GM21447 (cell line): ENCODE measurements at regions not wholly inside any gene's neighbourhood (a gene's known extent, or its start where the extent isn't known, plus 50 kb on each side); places are given as distances from the start of the nearest gene placed in this dataset.
"Not testable (repeated sequence)": the region's sequence is repeated elsewhere in the genome, so short reads cannot be mapped to it uniquely, and the experiment has no call there.

Experiments used
- ATAC-seq: cut with Tn5 transposase; IDR thresholded peaks from one replicate; pipeline ENCODE4 v1.9.1; 2021; ENCODE audit not compliant: unreplicated experiment

DNA sequence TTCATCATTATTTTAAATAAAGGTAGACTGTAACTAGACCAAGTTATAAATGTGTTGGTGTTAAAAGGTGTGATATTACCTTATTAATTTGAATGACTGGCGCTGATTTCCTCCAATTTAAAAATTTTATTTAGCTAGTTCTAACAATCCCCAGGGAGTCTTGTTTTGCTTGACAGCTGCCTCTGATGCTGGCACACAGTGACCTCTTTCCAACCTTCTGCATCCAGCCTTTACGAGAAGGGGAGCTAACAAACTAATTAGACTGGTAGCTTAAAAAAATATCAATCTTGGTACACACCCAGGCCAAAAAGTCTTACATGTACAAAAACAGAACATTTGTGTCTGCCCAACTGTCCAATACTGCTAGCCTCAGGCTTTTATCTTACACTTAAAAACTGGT is 51.8 kb upstream of the ENPEP start:
- ATAC-seq = no peak

DNA sequence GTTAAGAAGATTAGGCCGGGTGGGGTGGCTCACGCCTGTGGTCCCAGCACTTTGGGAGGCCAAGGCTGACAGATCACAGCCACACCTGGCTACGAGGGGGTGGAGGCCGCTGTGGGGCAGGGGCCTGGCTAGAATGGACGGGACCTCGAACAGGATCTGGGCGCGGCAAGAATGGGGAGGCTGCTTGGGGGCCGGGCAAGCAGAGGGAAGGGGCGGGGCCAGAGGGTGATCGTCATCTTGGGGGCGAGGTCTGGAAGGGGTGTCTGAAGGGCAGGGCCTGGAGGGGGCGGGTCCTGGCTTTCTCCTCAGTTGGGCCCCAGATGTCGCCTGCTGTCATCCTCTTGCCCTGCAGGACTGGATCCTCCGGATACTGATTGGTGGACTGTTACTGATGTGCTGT is 57.3 kb upstream of the ENPEP start:
- ATAC-seq = no peak

- ATAC-seq = no peak
Measured at GRCh38 chr4:110417136-110417535, 58.8 kb upstream of the ENPEP start.

DNA sequence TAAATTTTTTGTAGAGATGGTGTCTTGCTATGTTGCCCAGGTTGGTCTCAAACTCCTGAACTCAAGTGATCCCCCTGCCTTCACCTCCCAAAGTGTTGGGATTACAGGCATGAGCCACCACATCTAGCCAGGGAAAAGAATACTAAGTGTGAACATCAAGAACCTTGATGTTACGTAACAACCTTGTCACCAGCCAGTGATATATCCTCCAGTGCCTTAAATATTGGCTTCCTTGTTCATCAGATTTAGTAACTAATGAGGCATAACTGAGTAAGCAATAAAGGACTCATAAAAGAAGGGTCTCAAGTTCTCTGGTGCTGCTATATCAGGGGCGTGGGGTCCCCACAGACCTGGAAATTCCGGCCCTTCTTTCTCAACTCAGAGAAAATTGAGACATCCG is 60.5 kb upstream of the ENPEP start:
- ATAC-seq = no peak

- ATAC-seq = no peak
Measured at GRCh38 chr4:110415041-110415440, 60.9 kb upstream of the ENPEP start.

GRCh38 chr4:110414561-110414920 is 61.4 kb upstream of the ENPEP start:
- no peak for ATAC-seq

- ATAC-seq = not testable (repeated sequence)
Measured at GRCh38 chr4:110413807-110414560, 62.0 kb upstream of the ENPEP start.

DNA sequence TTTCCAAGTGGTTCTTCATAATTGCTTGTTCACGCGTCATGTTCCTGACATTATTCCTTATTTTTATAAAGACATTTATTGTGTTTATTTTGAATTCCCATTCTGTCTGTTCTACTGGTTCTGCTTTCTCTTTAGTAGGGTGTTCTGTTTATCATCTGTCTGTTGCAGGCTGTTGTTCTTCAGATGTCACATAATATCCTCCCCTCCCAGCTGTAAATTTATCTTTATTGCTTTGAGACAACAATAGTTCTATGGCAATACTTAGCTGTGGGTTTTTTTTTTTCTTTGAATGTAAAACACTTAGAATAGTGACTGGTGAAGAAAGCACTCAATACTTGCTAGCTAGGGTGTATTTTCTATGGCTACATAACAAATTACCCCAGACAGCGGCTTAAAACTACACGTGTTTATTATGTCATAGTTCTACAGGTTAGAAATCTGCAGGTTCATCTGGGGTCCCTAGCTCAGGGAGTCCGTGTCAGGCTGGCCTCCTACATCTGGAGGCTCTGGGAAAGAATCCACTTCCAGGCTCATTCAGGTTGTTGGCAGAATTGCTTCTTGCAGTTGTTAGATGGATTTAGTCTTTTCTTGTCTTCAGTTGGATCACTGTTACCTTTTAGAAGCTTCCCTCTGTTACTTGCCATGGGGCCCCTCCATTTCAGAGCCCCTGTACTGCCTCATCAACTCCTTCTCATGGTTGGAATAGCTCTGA is 63.4 kb upstream of the ENPEP start:
- ATAC-seq = no peak

GRCh38 chr4:110411574-110412011 is 64.4 kb upstream of the ENPEP start:
- no peak for ATAC-seq

DNA sequence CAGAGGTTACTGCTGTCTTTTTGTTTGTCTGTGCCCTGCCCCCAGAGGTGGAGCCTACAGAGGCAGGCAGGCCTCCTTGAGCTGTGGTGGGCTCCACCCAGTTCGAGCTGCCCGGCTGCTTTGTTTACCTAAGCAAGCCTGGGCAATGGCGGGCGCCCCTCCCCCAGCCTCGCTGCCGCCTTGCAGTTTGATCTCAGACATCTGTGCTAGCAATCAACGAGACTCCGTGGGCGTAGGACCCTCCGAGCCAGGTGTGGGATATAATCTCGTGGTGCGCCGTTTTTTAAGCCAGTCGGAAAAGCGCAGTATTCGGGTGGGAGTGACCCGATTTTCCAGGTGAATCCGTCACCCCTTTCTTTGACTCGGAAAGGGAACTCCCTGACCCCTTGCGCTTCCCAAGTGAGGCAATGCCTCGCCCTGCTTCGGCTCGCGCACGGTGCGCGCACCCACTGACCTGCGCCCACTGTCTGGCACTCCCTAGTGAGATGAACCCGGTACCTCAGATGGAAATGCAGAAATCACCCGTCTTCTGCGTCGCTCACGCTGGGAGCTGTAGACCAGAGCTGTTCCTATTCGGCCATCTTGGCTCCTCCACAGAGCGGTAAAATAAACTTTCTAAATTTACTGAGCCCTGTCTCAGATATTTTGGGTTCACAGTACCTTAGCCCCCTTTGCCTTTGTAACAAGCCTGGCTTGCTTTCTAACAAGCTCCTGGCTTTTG is 64.9 kb upstream of the ENPEP start:
- ATAC-seq = not testable (repeated sequence)

DNA sequence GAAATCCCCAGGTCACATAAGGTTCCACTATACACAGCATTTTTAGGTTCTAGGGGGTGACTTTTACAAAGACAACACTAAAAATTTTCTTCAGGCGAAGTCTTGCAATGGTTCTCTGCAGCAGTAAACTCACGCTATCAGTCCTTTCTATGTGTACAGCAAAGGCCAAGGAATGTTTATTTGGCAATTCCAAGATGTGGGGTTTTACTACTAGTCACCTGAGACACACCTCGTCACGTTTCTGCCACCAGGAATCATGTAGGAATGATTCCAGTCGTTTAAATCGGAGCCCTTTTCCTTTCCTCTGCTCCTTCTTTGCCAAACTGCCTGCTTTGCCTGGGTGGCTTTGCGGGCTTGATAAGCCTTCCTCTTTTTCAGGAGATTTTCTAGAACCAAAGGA is 75.9 kb upstream of the ENPEP start:
- no peak for ATAC-seq

DNA sequence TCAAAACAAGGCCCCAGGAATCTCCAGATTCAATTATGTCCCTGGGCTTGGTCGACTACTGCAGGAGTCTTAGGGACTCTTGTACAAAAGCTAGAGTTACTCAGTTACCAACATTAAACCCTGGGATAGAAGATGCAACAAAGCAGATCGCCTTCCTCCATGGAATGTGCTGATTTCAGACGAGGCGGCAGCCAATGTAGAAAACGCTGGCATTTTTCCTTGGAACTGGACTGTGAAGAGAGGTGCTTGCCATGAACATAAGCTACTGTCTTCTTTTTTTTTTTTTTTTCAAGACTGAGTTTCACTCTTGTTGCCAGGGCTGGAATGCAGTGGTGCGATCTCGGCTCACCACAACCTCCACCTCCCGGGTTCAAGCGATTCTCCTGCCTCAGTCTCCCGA is 76.9 kb upstream of the ENPEP start:
- ATAC-seq = not testable (repeated sequence)

GRCh38 chr4:110396963-110397362 is 79.0 kb upstream of the ENPEP start:
- no peak for ATAC-seq

- no peak for ATAC-seq
Measured at GRCh38 chr4:110395421-110395820, 80.5 kb upstream of the ENPEP start.

GRCh38 chr4:110394871-110395270 is 81.1 kb upstream of the ENPEP start:
- no peak for ATAC-seq

GRCh38 chr4:110381784-110382183 is 94.2 kb upstream of the ENPEP start:
- no peak for ATAC-seq

DNA sequence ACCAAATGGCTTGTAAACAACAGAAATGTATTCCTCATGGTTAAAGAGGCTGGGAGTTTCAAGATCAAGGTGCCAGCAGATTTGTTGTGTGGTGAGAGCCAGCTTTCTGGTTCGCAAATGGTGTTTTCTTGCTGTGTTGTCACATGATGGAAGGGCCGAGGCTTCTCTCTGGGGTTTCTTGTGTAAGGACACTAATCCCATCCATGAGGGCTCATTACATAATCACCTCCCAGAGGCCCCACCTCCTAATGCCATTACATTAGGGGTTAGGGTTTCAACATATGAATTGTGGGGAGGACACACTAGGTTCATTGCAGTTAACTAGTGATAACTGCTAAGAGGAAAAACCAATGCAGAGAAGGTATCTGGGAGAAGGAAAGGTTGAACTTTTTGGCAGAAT is 103.5 kb upstream of the ENPEP start:
- ATAC-seq = no peak

DNA sequence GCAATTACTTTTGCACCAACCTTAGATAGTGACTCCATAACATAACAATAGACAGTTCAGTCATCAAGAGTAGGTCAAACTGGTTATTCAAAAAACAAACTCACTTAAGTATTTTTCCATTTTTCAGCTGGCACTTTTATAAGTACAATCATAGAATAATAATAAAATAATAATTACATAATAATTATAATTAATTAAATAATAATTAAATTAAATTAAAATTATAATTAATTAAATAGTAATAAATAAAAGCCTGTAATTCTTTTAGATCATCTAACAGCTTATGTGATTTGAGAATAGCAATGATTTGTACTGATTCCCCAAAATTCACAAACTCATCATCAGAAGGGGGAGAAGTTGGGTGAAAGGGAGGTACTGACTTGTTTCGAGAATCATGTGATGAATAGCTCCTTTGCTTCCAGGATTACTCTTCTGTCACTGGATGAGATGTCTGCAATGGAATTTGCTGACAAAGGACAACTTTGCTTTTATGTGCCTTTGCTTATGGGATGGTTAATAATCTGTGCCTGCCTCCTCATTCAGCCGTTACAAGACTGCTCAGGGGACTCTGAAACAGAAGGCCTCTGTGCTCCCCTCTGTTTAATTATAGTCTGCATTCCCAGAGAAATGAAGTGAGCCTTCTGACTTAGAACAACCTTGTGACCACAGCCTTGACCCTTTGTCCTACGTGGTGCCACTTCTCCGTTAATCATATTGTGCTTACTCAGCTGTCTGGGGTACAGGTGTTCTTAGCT is 104.8 kb upstream of the ENPEP start:
- no peak for ATAC-seq

DNA sequence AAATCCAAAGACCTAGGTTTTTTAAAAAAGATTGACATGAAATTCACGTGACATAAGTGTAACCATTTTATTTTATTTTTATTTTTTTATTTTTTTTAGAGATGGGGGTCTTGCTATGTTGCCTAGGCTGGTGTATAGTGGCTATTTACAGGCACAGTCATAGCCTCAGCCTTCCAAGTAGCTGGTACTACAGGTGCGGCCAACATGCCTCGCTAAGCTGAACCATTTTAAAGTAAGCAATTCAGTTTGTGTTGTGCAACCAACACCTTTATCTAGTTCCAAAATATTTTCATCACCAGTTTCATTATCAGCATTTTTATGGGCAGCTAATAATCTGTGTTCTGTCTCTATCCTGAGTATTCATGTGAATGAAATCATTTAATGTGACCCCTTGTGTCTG is 107.5 kb upstream of the ENPEP start:
- ATAC-seq = no peak

DNA sequence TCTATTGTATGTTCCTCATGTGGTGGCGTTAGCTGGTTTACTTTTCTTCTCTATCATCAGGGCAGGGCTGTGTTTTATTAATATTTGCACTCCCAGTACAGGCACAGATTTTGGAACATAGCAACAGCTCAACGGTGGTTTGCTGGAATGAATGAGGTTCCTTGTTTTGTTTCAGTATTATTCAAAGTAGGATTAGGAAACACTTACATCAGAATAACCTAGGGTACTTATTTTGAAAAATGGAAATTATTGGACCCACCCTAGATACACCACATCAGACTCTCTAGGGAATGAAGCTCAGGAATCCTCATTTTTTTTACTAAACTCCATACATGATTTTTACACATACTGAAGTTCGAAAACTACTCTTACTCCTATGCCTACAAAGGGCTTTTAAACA is 108.8 kb upstream of the ENPEP start:
- no peak for ATAC-seq

DNA sequence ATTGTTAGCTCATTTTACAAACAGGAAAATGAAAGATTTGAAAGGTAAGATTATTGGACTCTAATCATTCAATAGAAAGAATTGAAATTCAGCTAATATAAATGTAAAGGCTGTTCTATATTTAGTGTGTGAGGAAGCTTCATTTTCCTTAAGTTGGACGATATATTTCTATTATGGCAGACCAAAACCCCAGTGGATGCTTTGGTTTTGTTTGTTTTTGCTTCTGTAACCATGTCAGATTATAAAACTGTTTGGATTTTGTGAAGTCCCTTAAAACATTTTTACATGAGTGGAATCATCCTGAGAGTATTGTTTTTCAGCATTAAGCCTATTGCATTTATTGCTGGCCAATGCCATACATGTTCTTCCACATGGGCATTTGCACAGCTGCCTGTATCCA is 110.2 kb upstream of the ENPEP start:
- ATAC-seq = no peak
